ENCODE measurements at regions not wholly inside any gene's neighbourhood (a gene's known extent, or its start where the extent isn't known, plus 50 kb on each side); places are given as distances from the start of the nearest gene placed in this dataset.

GRCh38 chr11:119977881-119978280, 160.0 kb downstream of the TRIM29 start:
- H2AFZ ChIP-seq: no peak overlapping the region
- TF ChIP-seq, protein P1, sequence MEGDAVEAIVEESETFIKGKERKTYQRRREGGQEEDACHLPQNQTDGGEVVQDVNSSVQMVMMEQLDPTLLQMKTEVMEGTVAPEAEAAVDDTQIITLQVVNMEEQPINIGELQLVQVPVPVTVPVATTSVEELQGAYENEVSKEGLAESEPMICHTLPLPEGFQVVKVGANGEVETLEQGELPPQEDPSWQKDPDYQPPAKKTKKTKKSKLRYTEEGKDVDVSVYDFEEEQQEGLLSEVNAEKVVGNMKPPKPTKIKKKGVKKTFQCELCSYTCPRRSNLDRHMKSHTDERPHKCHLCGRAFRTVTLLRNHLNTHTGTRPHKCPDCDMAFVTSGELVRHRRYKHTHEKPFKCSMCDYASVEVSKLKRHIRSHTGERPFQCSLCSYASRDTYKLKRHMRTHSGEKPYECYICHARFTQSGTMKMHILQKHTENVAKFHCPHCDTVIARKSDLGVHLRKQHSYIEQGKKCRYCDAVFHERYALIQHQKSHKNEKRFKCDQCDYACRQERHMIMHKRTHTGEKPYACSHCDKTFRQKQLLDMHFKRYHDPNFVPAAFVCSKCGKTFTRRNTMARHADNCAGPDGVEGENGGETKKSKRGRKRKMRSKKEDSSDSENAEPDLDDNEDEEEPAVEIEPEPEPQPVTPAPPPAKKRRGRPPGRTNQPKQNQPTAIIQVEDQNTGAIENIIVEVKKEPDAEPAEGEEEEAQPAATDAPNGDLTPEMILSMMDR (IDR thresholded peaks at IDR 0.05): no peak

DNA sequence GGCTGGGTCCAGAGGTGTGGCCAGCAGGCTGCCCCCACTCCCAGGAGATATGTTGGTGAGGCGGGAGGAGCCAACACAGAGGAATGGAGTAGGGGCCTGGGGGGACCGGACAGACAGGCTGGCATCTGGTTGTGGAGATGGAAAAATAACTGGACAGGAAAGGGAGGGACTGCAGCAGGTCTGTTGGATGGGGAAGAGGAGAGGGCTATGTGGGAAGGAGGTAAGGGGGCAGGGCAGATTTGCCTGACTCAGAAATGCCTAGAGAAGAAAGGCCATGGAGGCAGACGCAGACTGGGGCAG, 160.4 kb downstream of the TRIM29 start:
- H3K9ac ChIP-seq: no peak overlapping the region

More at GRCh38 chr11:119977881-119978280, 160.0 kb downstream of the TRIM29 start:
- no peak overlapping the region for H3K27ac ChIP-seq
- no peaks in the 10 kb centered on the region for H3K4me1 ChIP-seq
- H3K4me3 ChIP-seq (ENCODE audit: low read depth, low read length): no peak overlapping the region
- H3K27me3 ChIP-seq (ENCODE audit: control insufficient read depth, insufficient read depth, low read length): no peaks in the 10 kb centered on the region
- H3K36me3 ChIP-seq (ENCODE audit: control insufficient read depth, insufficient read depth, low read length): no peaks in the 10 kb centered on the region
- no peaks in the 10 kb centered on the region for H3K9me3 ChIP-seq (ENCODE audit: control insufficient read depth, low read length)
- no peaks in the 10 kb centered on the region for H3K79me2 ChIP-seq
- H3K9ac ChIP-seq: no peak overlapping the region
- H3K4me2 ChIP-seq (ENCODE audit: low read length): no peak overlapping the region

GRCh38 chr11:119976805-119977560, 160.9 kb downstream of the TRIM29 start:
- Histone ChIP-seq H3K4me2 (ENCODE audit: low read length) (no peak overlapping the region), H2AFZ (no peak overlapping the region), H3K9ac (no peak overlapping the region), H3K9me3 (ENCODE audit: control insufficient read depth, low read length) (no peaks in the 10 kb centered on the region), H3K4me1 (no peaks in the 10 kb centered on the region), H3K36me3 (ENCODE audit: control insufficient read depth, insufficient read depth, low read length) (no peaks in the 10 kb centered on the region), H3K27ac (no peak overlapping the region), H3K27me3 (ENCODE audit: control insufficient read depth, insufficient read depth, low read length) (no peaks in the 10 kb centered on the region), H3K4me3 (ENCODE audit: low read depth, low read length) (no peak overlapping the region), H3K79me2 (no peaks in the 10 kb centered on the region)
- TF ChIP-seq, protein P1 (IDR thresholded peaks at IDR 0.05): no peak

More for the DNA sequence above, 160.4 kb downstream of the TRIM29 start:
- no peaks in the 10 kb centered on the region for H3K79me2 ChIP-seq
- no peak overlapping the region for H2AFZ ChIP-seq
- H3K36me3 ChIP-seq (ENCODE audit: control insufficient read depth, insufficient read depth, low read length): no peaks in the 10 kb centered on the region
- H3K27me3 ChIP-seq (ENCODE audit: control insufficient read depth, insufficient read depth, low read length): no peaks in the 10 kb centered on the region
- H3K4me1 ChIP-seq: no peaks in the 10 kb centered on the region
- H3K9me3 ChIP-seq (ENCODE audit: control insufficient read depth, low read length): no peaks in the 10 kb centered on the region
- TF ChIP-seq, protein P1 (IDR thresholded peaks at IDR 0.05): no peak
- H3K4me2 ChIP-seq (ENCODE audit: low read length): no peak overlapping the region
- H3K27ac ChIP-seq: no peak overlapping the region
- no peak overlapping the region for H3K4me3 ChIP-seq (ENCODE audit: low read depth, low read length)

- Histone ChIP-seq H3K9ac (no peak overlapping the region), H3K36me3 (ENCODE audit: control insufficient read depth, insufficient read depth, low read length) (no peaks in the 10 kb centered on the region)
Observed at GRCh38 chr11:119975561-119976152, 162.3 kb downstream of the TRIM29 start.

More at GRCh38 chr11:119975561-119976152, 162.3 kb downstream of the TRIM29 start:
- Histone ChIP-seq H3K79me2 (no peaks in the 10 kb centered on the region), H3K27me3 (ENCODE audit: control insufficient read depth, insufficient read depth, low read length) (no peaks in the 10 kb centered on the region), H3K4me1 (no peaks in the 10 kb centered on the region), H3K4me3 (ENCODE audit: low read depth, low read length) (no peak overlapping the region), H2AFZ (no peak overlapping the region), H3K27ac (no peak overlapping the region), H3K4me2 (ENCODE audit: low read length) (no peak overlapping the region), H3K9me3 (ENCODE audit: control insufficient read depth, low read length) (no peaks in the 10 kb centered on the region)
- TF ChIP-seq, protein P1 (IDR thresholded peaks at IDR 0.05): no peak

Data from parathyroid adenoma (tissue), 2 donors.